Neural cell (in vitro differentiated cells): ENCODE measurements at regions not wholly inside any gene's neighbourhood (a gene's known extent, or its start where the extent isn't known, plus 50 kb on each side); places are given as distances from the start of the nearest gene placed in this dataset.

Experiments used
- H2AFZ ChIP-seq: fragments of 200-600, 300-800 bp; sonication (generic), shearing (Covaris generic); 2 replicates; pipeline ENCODE4 v1.6.0; 2014; ENCODE audit warnings: low read depth, mild to moderate bottlenecking, antibody characterized with exemption, low read length, moderate library complexity
- H3F3A ChIP-seq: fragments of 200-600 bp; shearing (Covaris generic); 2 replicates; pipeline ENCODE4 v1.6.1; 2016; ENCODE audit warnings: mild to moderate bottlenecking, moderate library complexity, mixed read lengths, antibody characterized with exemption, low read length; ENCODE audit not compliant: insufficient read depth, poor library complexity, severe bottlenecking
- H3K27ac ChIP-seq: fragments of 200-600, 300-800 bp; sonication (generic), shearing (Covaris generic); 2 replicates; pipeline ENCODE4 v1.5.1; 2014; ENCODE audit warnings: mild to moderate bottlenecking, low read length, moderate library complexity
- H3K27me3 ChIP-seq: fragments of 300-800, 200-600 bp; sonication (generic), shearing (Covaris generic); 2 replicates; pipeline ENCODE4 v1.6.0; 2014; ENCODE audit warnings: mild to moderate bottlenecking, low read depth, low read length, moderate library complexity; ENCODE audit not compliant: insufficient read depth
- H3K36me3 ChIP-seq: fragments of 300-800, 200-600 bp; sonication (generic), shearing (Covaris generic); 2 replicates; pipeline ENCODE4 v1.5.1; 2014; ENCODE audit warnings: mild to moderate bottlenecking, antibody characterized with exemption, low read length, moderate library complexity; ENCODE audit not compliant: insufficient read depth
- H3K4me2 ChIP-seq: fragments of 300-800, 200-600 bp; sonication (generic), shearing (Covaris generic); 2 replicates; pipeline ENCODE4 v1.6.0; 2014; ENCODE audit warnings: mild to moderate bottlenecking, low read length
- H3K4me3 ChIP-seq: fragments of 300-800, 200-600 bp; sonication (generic), shearing (Covaris generic); 2 replicates; pipeline ENCODE4 v1.5.1; 2014; ENCODE audit warnings: mild to moderate bottlenecking, low read length, moderate library complexity
- H3K79me2 ChIP-seq: fragments of 200-600 bp; shearing (Covaris generic); replicated peaks from 2 replicates; pipeline ENCODE4 v1.6.0; 2014; ENCODE audit warnings: mild to moderate bottlenecking, low read length, moderate library complexity; ENCODE audit not compliant: insufficient read depth
- H3K9ac ChIP-seq: fragments of 300-800, 200-600 bp; sonication (generic), shearing (Covaris generic); 2 replicates; pipeline ENCODE4 v1.6.1; 2016; ENCODE audit warnings: mild to moderate bottlenecking, low read length, mixed read lengths
- H3K9me2 ChIP-seq: fragments of 200-600 bp; shearing (Covaris generic); 2 replicates; pipeline ENCODE4 v1.6.1; 2016; ENCODE audit warnings: mild to moderate bottlenecking, low read length, mixed read lengths; ENCODE audit not compliant: insufficient read depth
- H3K9me3 ChIP-seq: fragments of 200-600, 300-800 bp; sonication (generic), shearing (Covaris generic); 2 replicates; pipeline ENCODE4 v1.6.1; 2016; ENCODE audit warnings: mild to moderate bottlenecking, mixed run types, low read length, moderate library complexity, mixed read lengths
- H4K20me1 ChIP-seq: fragments of 200-600 bp; shearing (Covaris generic); 2 replicates; pipeline ENCODE4 v1.6.1; 2016; ENCODE audit warnings: mild to moderate bottlenecking, mixed run types; ENCODE audit not compliant: insufficient read depth
- CTCF ChIP-seq: fragments of 450-650 bp; IDR thresholded peaks from 2 replicates; pipeline ENCODE4 v1.5.1; 2014; ENCODE audit warnings: antibody characterized with exemption, mild to moderate bottlenecking, moderate library complexity; ENCODE audit not compliant: poor library complexity, severe bottlenecking
- EP300 ChIP-seq: fragments of 450-650 bp; conservative IDR thresholded peaks from 2 replicates; pipeline ENCODE4 v1.6.1; 2014; ENCODE audit warnings: antibody characterized with exemption, mild to moderate bottlenecking, moderate library complexity; ENCODE audit not compliant: poor library complexity, severe bottlenecking
- EZH2 ChIP-seq: fragments of 200-600, 300-800 bp; shearing (Covaris generic), sonication (generic); IDR thresholded peaks from 2 replicates; pipeline ENCODE4 v1.6.1; 2014; ENCODE audit warnings: antibody characterized with exemption, low read length, borderline replicate concordance, mild to moderate bottlenecking; ENCODE audit not compliant: insufficient read depth, poor library complexity, severe bottlenecking
- MXI1 ChIP-seq: fragments of 450-650 bp; conservative IDR thresholded peaks from 2 replicates; pipeline ENCODE4 v1.6.1; 2014; ENCODE audit warnings: antibody characterized with exemption, mild to moderate bottlenecking; ENCODE audit not compliant: poor library complexity, severe bottlenecking
- POLR2AphosphoS5 ChIP-seq: IDR thresholded peaks from 2 replicates; pipeline ENCODE4 v1.6.1; 2012
- RAD21 ChIP-seq: fragments of 450-650 bp; conservative IDR thresholded peaks from 2 replicates; pipeline ENCODE4 v1.6.1; 2014; ENCODE audit warnings: antibody characterized with exemption, mild to moderate bottlenecking, moderate library complexity
- REST ChIP-seq: IDR thresholded peaks from 2 replicates; pipeline ENCODE4 v1.6.1; 2012; ENCODE audit warnings: borderline replicate concordance
- SMC3 ChIP-seq: fragments of 450-650 bp; conservative IDR thresholded peaks from 2 replicates; pipeline ENCODE4 v1.6.1; 2014; ENCODE audit warnings: antibody characterized with exemption, mild to moderate bottlenecking, moderate library complexity; ENCODE audit not compliant: poor library complexity
- TAF1 ChIP-seq: IDR thresholded peaks from 2 replicates; pipeline ENCODE4 v1.6.1; 2012; ENCODE audit warnings: low read depth

- H3K36me3 ChIP-seq: no peaks in the 10 kb centered on the region
These were observed 409.4 kb downstream of the IRS2 start for GRCh38 chr13:109376936-109377335.

GRCh38 chr13:109374609-109375200 is 411.7 kb downstream of the IRS2 start:
- TF ChIP-seq SMC3 (no peak), MXI1 (no peak), REST (no peak), POLR2AphosphoS5 (no peak), RAD21 (no peak), EZH2 (no peak), TAF1 (no peak), CTCF (no peak), EP300 (no peak)
- no peaks in the 10 kb centered on the region for H3K36me3 ChIP-seq
- no peaks in the 10 kb centered on the region for H3K9me3 ChIP-seq
- no peaks in the 10 kb centered on the region for H3K9me2 ChIP-seq
- H3K9ac ChIP-seq: no peak overlapping the region
- no peak overlapping the region for H3K4me2 ChIP-seq
- H3K27me3 ChIP-seq: no peaks in the 10 kb centered on the region
- H2AFZ ChIP-seq: no peak overlapping the region
- no peak overlapping the region for H3K4me3 ChIP-seq
- H3F3A ChIP-seq: no peaks in the 10 kb centered on the region
- no peaks in the 10 kb centered on the region for H4K20me1 ChIP-seq
- H3K79me2 ChIP-seq: no peaks in the 10 kb centered on the region
- H3K27ac ChIP-seq: no peak overlapping the region

More at GRCh38 chr13:109376936-109377335, 409.4 kb downstream of the IRS2 start:
- no peaks in the 10 kb centered on the region for H3F3A ChIP-seq
- H3K4me3 ChIP-seq: no peak overlapping the region
- no peaks in the 10 kb centered on the region for H3K27me3 ChIP-seq
- H3K27ac ChIP-seq: no peak overlapping the region
- no peak for TF ChIP-seq EZH2
- no peaks in the 10 kb centered on the region for H4K20me1 ChIP-seq
- no peak overlapping the region for H3K9ac ChIP-seq
- H2AFZ ChIP-seq: no peak overlapping the region
- no peak overlapping the region for H3K4me2 ChIP-seq
- H3K9me3 ChIP-seq: no peaks in the 10 kb centered on the region
- no peaks in the 10 kb centered on the region for H3K79me2 ChIP-seq
- no peaks in the 10 kb centered on the region for H3K9me2 ChIP-seq

GRCh38 chr13:109372666-109373065 is 413.7 kb downstream of the IRS2 start:
- Histone ChIP-seq H3K27me3 (no peaks in the 10 kb centered on the region), H3K9ac (no peak overlapping the region), H2AFZ (no peak overlapping the region), H3K4me3 (no peak overlapping the region), H3K27ac (no peak overlapping the region), H4K20me1 (no peaks in the 10 kb centered on the region), H3K4me2 (no peak overlapping the region), H3K9me2 (no peaks in the 10 kb centered on the region), H3K9me3 (no peaks in the 10 kb centered on the region), H3K79me2 (no peaks in the 10 kb centered on the region), H3K36me3 (no peaks in the 10 kb centered on the region), H3F3A (no peaks in the 10 kb centered on the region)
- no peak for TF ChIP-seq POLR2AphosphoS5
